Spinal cord (tissue), 9 donors: ENCODE measurements at regions not wholly inside any gene's neighbourhood (a gene's known extent, or its start where the extent isn't known, plus 50 kb on each side); places are given as distances from the start of the nearest gene placed in this dataset.
A peak's percentile ranks its signal among the peaks of the same experiment; 100 is the strongest.
"Not testable (repeated sequence)": the region's sequence is repeated elsewhere in the genome, so short reads cannot be mapped to it uniquely, and the experiment has no call there.

Experiments
- DNase-seq, 6 donors: peaks; one replicate each; pipeline versions ENCODE4 v3.0.0 to v3.0.0-alpha.2; 2013 to 2015; ENCODE audit warnings: low spot score in 6 of 6, low read depth in 4 of 6
- H3K27ac ChIP-seq: one replicate; pipeline ENCODE4 v1.5.1; 2013; ENCODE audit warnings: low read depth, low read length, control low read depth
- H3K27me3 ChIP-seq: one replicate; pipeline ENCODE4 v1.6.1; 2013; ENCODE audit warnings: low read length; ENCODE audit not compliant: control insufficient read depth, insufficient read depth
- H3K36me3 ChIP-seq: one replicate; pipeline ENCODE4 v1.6.1; 2013; ENCODE audit warnings: low read length; ENCODE audit not compliant: control insufficient read depth, insufficient read depth
- H3K4me1 ChIP-seq: one replicate; pipeline ENCODE4 v1.6.1; 2013; ENCODE audit warnings: low read length; ENCODE audit not compliant: control insufficient read depth, insufficient read depth
- H3K4me3 ChIP-seq: one replicate; pipeline ENCODE4 v1.5.1; 2013; ENCODE audit warnings: low read depth, low read length, control low read depth
- H3K9me3 ChIP-seq: one replicate; pipeline ENCODE4 v1.6.1; 2013; ENCODE audit warnings: low read length; ENCODE audit not compliant: control insufficient read depth, insufficient read depth
- WGBS: methylation state at CpG from one replicate; pipeline ENCODE4 v1.1.5; 2013; ENCODE audit warnings: missing lambda C conversion rate; ENCODE audit not compliant: insufficient coverage; 5-methylcytosine and 5-hydroxymethylcytosine counted together
- donor health status: healthy.

- Histone ChIP-seq H3K4me1 (peaks cover 5% of the 10 kb centered on the region), H3K27me3 (no peaks in the 10 kb centered on the region), H3K27ac (no peak overlapping the region), H3K9me3 (no peaks in the 10 kb centered on the region), H3K36me3 (no peaks in the 10 kb centered on the region), H3K4me3 (no peak overlapping the region)
- DNase-seq = no peak
- 86% methylated on average over 3 of the region's 4 CpGs for WGBS
These were observed 301.3 kb downstream of the SIPA1L2 start for GRCh38 chr1:232328486-232329102.

- H3K4me3 ChIP-seq = no peak overlapping the region
- H3K27ac ChIP-seq = no peak overlapping the region
- H3K4me1 ChIP-seq = no peaks in the 10 kb centered on the region
- H3K9me3 ChIP-seq = no peaks in the 10 kb centered on the region
- 81% methylated on average over 3 of the region's 5 CpGs for WGBS
- H3K36me3 ChIP-seq = no peaks in the 10 kb centered on the region
- DNase-seq = peak in 1 of 6 donors; percentile 55
- H3K27me3 ChIP-seq = no peaks in the 10 kb centered on the region
These were observed 302.0 kb downstream of the SIPA1L2 start for GRCh38 chr1:232327899-232328298.

GRCh38 chr1:232327269-232327668, 302.7 kb downstream of the SIPA1L2 start:
- peak in 1 of 6 donors; percentile 37 for DNase-seq
- Histone ChIP-seq H3K9me3 (no peaks in the 10 kb centered on the region), H3K36me3 (no peaks in the 10 kb centered on the region), H3K4me1 (no peaks in the 10 kb centered on the region), H3K27ac (no peak overlapping the region), H3K4me3 (no peak overlapping the region), H3K27me3 (no peaks in the 10 kb centered on the region)

- Histone ChIP-seq H3K36me3 (no peaks in the 10 kb centered on the region), H3K27ac (no peak overlapping the region), H3K4me1 (peaks cover 7% of the 10 kb centered on the region), H3K27me3 (no peaks in the 10 kb centered on the region), H3K4me3 (no peak overlapping the region), H3K9me3 (peaks cover 3% of the 10 kb centered on the region)
- DNase-seq = no peak
- 88% methylated on average over 2 of the region's 5 CpGs for WGBS
These were observed 307.7 kb downstream of the SIPA1L2 start for GRCh38 chr1:232322162-232322734.

- Histone ChIP-seq H3K4me3 (no peak overlapping the region), H3K27ac (no peak overlapping the region), H3K9me3 (peaks cover 3% of the 10 kb centered on the region), H3K36me3 (no peaks in the 10 kb centered on the region), H3K4me1 (peaks cover 7% of the 10 kb centered on the region), H3K27me3 (no peaks in the 10 kb centered on the region)
- peak in 2 of 6 donors; percentile 33 to 46 for DNase-seq
- WGBS = 75% methylated on average over 1 of the region's 4 CpGs
These were observed 310.3 kb downstream of the SIPA1L2 start for GRCh38 chr1:232319518-232320210.

- Histone ChIP-seq H3K4me1 (peaks cover 7% of the 10 kb centered on the region), H3K27ac (no peak overlapping the region), H3K36me3 (no peaks in the 10 kb centered on the region), H3K9me3 (peaks cover 3% of the 10 kb centered on the region), H3K4me3 (no peak overlapping the region), H3K27me3 (no peaks in the 10 kb centered on the region)
- peak in 2 of 6 donors; percentile 47 to 78 for DNase-seq
- 48% methylated on average over 10 of the region's 10 CpGs for WGBS
These were observed 310.9 kb downstream of the SIPA1L2 start for GRCh38 chr1:232319072-232319471.

- Histone ChIP-seq H3K27ac (no peak overlapping the region), H3K27me3 (no peaks in the 10 kb centered on the region), H3K4me1 (peaks cover 7% of the 10 kb centered on the region), H3K4me3 (no peak overlapping the region), H3K36me3 (no peaks in the 10 kb centered on the region), H3K9me3 (peaks cover 3% of the 10 kb centered on the region)
- WGBS = 93% methylated on average over 2 of the region's 2 CpGs
- DNase-seq = no peak
These were observed 311.8 kb downstream of the SIPA1L2 start for GRCh38 chr1:232318143-232318542.

GRCh38 chr1:232317350-232317749, 312.6 kb downstream of the SIPA1L2 start:
- no peak overlapping the region for H3K4me3 ChIP-seq
- H3K9me3 ChIP-seq = peaks cover 3% of the 10 kb centered on the region
- H3K36me3 ChIP-seq = no peaks in the 10 kb centered on the region
- no CpG with 5 or more reads among the region's 1 CpG for WGBS
- peaks cover 7% of the 10 kb centered on the region for H3K4me1 ChIP-seq
- no peak for DNase-seq
- no peak overlapping the region for H3K27ac ChIP-seq
- H3K27me3 ChIP-seq = no peaks in the 10 kb centered on the region

GRCh38 chr1:232316864-232317263, 313.1 kb downstream of the SIPA1L2 start:
- Histone ChIP-seq H3K9me3 (peaks cover 3% of the 10 kb centered on the region), H3K27me3 (no peaks in the 10 kb centered on the region), H3K27ac (no peak overlapping the region), H3K36me3 (no peaks in the 10 kb centered on the region), H3K4me1 (peaks cover 7% of the 10 kb centered on the region), H3K4me3 (no peak overlapping the region)
- no peak for DNase-seq

- not testable (repeated sequence) for DNase-seq, H3K27ac ChIP-seq, H3K27me3 ChIP-seq, H3K36me3 ChIP-seq, H3K4me3 ChIP-seq, H3K9me3 ChIP-seq, H3K4me1 ChIP-seq
- 93% methylated on average over 15 of the region's 15 CpGs for WGBS
These were observed 316.1 kb downstream of the SIPA1L2 start for GRCh38 chr1:232313876-232314275.
